GM20000 (cell line): ENCODE measurements at regions not wholly inside any gene's neighbourhood (a gene's known extent, or its start where the extent isn't known, plus 50 kb on each side); places are given as distances from the start of the nearest gene placed in this dataset.

Experiments used
- DNase-seq: peaks from one replicate; pipeline ENCODE4 v3.0.0; 2012; ENCODE audit warnings: low spot score
- CTCF ChIP-seq: IDR thresholded peaks from 2 replicates; pipeline ENCODE4 v1.5.1; 2012; ENCODE audit warnings: mild to moderate bottlenecking, control low read depth; ENCODE audit errors: extremely low read depth, missing control alignments

GRCh38 chr4:136893573-136893972 lies 638.7 kb downstream of the PCDH18 start:
- no peak for DNase-seq
- no peak for TF ChIP-seq CTCF

- no peak for DNase-seq
- no peak for TF ChIP-seq CTCF
These were observed 650.6 kb downstream of the PCDH18 start for GRCh38 chr4:136881666-136882065.

- TF ChIP-seq CTCF, result no peak
- no peak for DNase-seq
These were observed 658.7 kb downstream of the PCDH18 start for GRCh38 chr4:136873555-136873954.

- no peak for TF ChIP-seq CTCF
- DNase-seq, result no peak
These were observed 664.8 kb downstream of the PCDH18 start for GRCh38 chr4:136867465-136867864.

- no peak for DNase-seq
- TF ChIP-seq CTCF, result no peak
These were observed 666.8 kb downstream of the PCDH18 start for GRCh38 chr4:136865526-136865925.

- DNase-seq, result peak; percentile 24
- TF ChIP-seq CTCF, result peak; percentile 54
These were observed 667.6 kb downstream of the PCDH18 start for GRCh38 chr4:136864604-136865185.

- no peak for TF ChIP-seq CTCF
- DNase-seq, result no peak
These were observed 668.5 kb downstream of the PCDH18 start for GRCh38 chr4:136863756-136864155.
